SK-N-DZ (cell line): ENCODE measurements at regions not wholly inside any gene's neighbourhood (a gene's known extent, or its start where the extent isn't known, plus 50 kb on each side); places are given as distances from the start of the nearest gene placed in this dataset.
A peak's percentile ranks its signal among the peaks of the same experiment; 100 is the strongest.
"Not testable (repeated sequence)": the region's sequence is repeated elsewhere in the genome, so short reads cannot be mapped to it uniquely, and the experiment has no call there.

Source experiments
- DNase-seq: peaks from one replicate; pipeline ENCODE4 v3.0.0-alpha.2; 2015; ENCODE audit warnings: low spot score

DNA sequence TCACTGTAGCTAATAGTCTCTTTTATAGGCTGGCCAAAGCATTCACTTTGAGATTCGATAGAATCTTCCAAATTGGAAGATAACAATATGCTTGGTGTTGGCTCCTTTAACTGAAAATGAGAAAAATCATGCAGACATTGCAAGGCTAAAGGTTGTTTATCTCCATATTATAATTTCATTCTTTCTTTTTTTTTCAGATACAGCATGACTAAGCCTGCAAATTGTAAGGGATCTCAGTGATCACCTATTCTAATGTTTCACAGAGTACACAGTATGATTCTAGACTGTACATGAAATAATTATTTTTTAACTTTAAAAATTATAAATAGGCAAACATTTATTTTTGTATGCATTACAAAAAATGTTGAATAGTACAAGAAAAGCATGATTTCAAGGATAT is 451.7 kb upstream of the DDI1 start:
- DNase-seq, result no peak

DNA sequence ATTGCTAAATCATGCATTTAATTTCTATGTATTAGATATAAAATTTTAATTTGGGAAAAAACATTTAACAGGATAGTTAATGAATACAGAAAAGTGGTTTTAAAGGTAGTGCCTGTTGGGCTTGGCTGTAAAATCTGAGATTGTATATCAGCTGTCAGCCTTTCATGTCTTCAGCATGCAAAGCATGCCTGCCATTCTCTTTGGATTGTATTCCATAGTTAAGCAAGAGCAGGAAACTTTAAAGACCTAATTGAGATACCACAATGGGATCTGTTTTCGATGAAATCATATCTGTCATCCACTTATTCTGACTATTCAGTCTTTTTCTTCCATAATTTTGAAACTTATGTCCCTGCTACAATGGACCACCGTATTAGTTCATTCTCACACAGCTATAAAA is 451.0 kb upstream of the DDI1 start:
- no peak for DNase-seq

DNA sequence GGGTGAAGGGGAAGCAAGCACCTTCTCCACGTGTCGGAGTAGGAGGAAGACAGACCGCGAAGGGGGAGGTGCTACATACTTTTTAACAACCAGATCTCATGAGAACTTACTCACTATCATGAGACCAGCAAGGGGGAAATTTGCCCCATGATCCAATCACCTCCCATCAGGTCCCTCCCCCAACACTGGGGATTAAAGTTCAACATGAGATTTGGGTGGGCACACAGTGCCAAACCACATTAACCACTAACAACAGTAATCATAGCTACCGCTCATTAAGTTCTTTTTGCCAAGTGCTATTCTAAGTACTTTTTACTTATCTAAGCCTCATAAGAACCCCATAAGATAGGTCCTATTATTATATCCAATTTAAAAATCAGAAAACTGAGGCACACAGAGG is 450.5 kb upstream of the DDI1 start:
- DNase-seq, result no peak

DNA sequence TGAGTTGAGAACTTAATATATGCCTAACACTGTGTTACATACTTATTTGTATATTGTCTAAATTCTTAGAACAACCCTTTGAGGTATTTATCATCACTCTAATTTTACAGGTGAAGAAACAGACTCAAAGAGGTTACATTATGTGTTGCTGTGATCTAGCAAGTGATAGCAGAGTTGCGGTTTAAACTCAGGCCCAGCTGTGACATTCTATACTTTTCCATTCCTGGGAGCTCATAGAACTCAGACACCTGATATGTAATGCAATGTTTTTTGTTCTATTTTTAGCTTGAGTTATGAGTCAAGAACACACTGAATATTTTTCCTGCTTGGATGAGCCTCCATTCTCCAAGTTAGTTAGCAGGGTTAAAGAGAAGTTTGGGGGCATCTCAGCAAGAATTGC is 449.7 kb upstream of the DDI1 start:
- DNase-seq, result no peak

DNA sequence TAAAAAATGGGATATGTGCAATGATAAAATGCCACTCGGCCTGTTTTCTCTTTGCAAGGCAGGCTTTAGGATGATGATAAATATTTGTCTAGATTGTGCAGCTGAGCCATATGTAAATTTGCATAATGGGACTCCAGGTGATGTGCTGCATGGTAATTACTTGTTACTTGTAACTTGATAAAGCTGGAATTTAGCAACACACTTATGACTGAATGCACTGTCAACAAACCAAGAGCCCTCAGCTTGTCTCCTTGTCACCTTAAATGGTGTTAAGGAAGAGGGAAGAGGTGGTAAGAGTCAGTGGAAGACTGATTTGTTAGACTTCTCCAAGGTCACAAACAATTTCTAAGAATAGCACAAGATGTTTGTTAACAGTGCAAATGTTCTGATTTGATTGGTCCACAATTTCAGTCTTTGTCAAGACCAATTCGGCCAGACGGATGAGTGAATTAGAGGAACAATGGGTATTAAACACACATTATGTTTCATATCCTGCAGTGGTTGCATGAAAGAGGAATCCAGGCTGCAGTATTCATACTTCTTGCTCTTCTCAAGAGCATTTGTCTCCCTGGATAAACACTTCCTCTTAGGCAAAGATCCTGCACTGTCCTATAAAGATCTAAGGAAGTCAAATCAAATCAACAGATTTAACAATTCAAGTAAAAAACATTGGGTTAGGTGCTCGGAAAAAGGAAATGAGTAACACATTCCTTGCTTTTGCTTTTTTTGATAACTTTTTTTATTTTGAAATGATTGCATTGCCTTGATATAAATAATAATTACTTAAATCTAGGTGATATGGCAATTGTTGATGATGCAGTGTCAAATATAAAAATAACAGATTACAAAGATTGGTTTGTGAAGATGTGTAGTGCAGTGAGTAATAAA is 448.3 kb upstream of the DDI1 start:
- DNase-seq, result no peak

GRCh38 chr11:103591554-103591953 is 444.9 kb upstream of the DDI1 start:
- DNase-seq, result no peak

- no peak for DNase-seq
These were observed 442.2 kb upstream of the DDI1 start for GRCh38 chr11:103594283-103594682.

DNA sequence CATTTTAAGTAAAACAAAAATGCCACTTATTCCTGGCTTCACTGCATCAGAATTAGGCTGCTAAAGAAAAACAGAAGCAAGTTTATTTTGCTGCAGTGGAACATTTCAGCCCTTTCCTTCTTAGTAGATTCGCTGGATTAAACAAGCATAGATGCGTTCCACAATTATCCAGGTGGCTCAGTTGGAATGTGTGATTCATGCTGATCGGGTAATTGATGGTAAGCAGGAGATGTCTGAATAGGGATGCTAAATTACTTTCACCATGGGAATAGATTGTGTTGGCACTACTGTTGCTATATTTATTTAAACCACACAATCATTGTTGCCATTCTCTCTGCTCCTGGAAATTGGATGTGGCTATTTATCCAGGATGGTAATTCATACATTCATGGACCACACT is 440.1 kb upstream of the DDI1 start:
- no peak for DNase-seq

DNA sequence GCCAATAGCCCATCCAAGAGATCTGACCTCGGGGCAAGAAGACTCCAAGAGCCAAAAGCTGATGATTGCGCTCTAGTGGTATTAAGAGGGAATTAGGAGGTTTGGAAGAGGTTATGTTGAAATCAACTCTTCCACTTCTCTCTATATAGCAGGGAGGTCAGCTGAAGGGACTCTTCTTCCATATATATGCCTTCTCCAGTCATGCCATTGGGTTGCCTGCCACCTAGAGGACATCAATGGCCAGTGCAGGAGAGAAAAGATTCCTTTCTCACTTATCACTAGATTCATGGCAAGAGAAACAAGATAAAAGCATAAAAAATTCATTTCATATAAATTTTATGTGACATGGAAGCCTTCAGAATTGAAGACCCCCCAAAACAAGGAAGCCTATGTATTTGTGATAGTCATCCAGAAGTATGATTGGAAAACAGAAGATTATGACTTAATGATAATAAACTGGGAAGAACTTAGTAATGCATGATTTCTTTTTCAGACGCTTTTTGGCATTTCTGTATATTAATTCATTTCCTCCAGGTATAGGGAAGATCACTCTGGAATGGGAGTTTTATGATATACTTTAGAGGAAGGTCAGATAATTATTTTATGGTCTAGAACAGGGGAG is 435.1 kb upstream of the DDI1 start:
- DNase-seq, result peak; percentile 37

GRCh38 chr11:103602840-103603239 is 433.6 kb upstream of the DDI1 start:
- DNase-seq, result no peak

DNA sequence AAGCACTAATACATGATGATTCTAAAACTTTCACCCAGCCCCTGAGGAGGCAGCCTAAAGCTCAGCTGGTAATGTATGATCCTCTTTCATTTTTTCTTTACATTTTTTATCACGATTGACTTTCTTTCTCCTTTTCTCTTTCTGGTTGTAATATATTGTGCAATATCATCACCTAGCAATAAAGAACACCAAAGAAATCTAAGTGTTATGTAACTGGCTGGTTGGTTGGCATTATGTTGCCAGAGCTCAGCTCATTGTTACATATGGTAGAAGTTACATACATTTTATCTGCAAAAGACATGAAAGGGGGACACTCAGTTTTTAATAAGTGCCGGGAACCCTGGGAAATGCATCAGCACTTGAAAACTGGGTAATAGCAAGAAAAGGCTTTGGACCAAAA is 432.1 kb upstream of the DDI1 start:
- DNase-seq, result no peak

DNA sequence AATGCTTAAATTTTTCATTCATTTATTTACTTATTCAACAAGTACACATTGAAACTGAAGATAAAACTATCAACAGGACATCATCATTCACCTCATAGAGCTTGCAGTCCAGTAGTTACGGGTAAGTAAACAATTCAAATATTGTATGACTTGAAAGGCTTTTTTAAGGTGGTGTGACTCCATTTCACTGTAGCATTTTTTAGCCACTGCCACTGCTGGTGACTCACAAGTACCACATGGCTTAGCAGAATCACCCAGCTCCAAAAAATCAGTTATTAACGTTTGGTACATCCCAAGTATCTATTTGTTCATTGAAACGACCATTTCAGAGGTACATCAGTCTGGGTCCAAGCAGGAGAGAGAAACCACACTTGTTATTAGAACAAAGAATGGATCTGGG is 427.9 kb upstream of the DDI1 start:
- DNase-seq, result no peak

GRCh38 chr11:103609117-103610066 is 427.0 kb upstream of the DDI1 start:
- DNase-seq, result no peak

DNA sequence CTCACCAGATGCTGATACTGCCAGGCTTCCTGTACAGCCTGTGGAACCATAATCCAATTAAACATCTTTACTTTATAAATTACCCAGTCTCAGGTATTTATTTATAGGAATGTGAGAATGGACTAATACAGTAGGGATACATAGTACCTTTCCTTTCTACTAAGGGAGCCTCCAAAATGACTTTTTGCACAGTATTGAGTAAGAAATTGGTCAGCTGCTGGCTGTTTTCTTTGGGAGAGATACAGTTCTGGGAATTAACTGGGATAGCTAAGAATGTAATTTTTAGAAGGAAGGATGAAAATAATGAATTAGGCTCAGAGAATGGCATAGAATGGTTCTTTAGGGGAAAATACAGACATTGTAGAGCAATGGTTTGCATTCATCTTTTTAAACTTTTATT is 426.0 kb upstream of the DDI1 start:
- no peak for DNase-seq

DNA sequence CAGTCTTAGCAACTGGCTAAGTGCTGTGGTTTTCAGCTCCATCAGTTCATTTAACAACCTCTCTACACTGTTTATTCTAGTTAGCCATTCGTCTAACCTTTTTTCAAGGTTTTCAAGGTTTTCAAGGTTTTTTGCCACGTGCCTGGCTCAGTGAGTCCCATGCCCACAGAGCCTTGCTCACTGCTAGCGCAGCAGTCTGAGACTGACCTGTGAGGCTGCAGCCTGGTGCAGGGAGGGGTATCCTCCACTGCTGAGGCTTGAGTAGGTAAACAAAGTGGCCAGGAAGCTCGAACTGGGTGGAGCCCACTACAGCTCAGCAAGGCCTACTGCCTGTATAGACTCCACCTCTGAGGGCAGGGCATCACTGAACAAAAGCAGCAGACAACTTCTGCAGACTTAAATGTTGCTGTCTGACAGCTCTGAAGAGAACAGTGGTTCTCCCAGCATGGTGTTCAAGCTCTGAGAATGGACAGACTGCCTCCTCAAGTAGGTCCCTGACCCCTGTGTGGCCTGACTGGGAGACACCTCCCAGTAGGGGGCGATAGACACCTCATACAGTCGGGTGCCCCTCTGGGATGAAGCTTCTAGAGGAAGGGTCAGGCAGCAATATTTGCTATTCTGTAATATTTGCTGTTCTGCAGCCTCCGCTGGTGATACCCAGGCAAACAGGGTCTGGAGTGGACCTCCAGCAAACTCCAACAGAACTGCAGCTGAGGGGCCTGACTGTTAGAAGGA is 424.7 kb upstream of the DDI1 start:
- DNase-seq, result not testable (repeated sequence)

DNA sequence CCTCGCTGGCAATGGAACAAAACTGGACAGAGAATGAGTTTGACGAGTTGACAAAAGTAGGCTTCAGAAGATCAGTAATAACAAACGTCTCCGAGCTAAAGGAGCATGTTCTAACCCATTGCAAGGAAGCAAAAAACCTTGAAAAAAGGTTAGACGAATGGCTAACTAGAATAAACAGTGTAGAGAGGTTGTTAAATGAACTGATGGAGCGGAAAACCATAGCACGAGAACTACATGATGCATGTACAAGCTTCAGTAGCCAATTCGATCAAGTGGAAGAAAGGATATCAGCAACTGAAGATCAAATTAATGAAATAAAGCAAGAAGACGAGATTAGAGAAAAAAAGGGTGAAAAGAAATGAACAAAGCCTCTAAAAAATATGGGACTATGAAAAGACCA is 424.0 kb upstream of the DDI1 start:
- not testable (repeated sequence) for DNase-seq

GRCh38 chr11:103616586-103616985 is 419.9 kb upstream of the DDI1 start:
- not testable (repeated sequence) for DNase-seq

DNA sequence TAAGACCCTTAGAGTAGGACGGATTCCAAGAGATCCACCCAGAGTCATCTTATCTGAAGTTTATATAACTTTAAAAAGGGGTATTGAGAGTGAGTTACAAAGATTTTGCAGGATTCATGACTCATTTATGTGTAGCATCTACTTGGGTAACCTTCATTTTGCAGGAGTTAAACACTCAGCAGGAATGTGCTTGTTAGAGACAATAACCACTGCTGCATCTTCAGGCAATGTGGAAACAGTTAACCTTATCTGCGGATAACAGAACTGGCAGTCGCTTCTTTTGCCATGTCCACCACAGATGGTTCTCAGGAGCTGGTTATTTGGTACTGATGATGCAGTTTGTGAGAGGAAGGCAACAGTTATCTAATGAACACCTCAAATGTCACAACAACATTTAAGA is 417.9 kb upstream of the DDI1 start:
- no peak for DNase-seq

DNA sequence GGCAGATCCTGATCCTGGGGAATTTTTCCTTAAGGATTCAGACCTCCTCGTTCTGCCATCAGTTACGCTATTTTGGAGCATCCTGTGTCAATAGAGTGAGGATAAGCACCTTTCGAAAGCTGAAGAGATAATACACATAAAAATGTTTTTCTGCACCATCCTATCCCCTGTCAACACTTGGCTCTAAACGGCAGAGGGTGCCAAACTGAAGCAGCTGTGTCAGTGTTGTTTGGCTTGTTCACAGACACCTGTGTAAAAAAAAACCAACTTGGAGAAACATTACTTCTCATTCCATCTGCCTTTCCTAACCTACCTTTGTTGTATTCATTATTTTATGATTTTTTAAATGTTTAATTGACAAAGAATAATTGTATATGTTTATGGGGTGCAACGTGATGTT is 417.0 kb upstream of the DDI1 start:
- no peak for DNase-seq

DNA sequence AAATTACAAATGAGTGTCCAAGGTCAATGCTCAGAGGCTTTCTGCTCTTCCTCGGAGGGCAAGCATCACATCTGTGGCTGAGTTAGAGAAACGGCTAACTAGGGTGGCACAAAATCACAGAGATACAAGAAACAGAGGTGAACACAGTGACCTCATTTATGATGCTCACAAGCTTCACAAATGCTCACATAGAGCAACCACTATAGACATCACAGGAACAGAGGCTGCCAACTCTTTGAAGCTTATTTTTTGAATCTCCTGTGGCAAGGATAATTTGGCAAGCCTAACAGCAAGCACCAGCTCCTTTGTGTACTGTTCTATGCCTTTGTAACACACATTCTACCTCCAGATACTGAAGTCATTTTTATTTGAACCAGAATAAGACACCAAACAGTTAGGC is 416.5 kb upstream of the DDI1 start:
- DNase-seq, result no peak

GRCh38 chr11:103622296-103622695 is 414.1 kb upstream of the DDI1 start:
- no peak for DNase-seq
